Liver (tissue), 8 donors: ENCODE measurements at regions not wholly inside any gene's neighbourhood (a gene's known extent, or its start where the extent isn't known, plus 50 kb on each side); places are given as distances from the start of the nearest gene placed in this dataset.

Source experiments
- DNase-seq: peaks from one replicate; pipeline ENCODE4 v3.0.0-alpha.2; 2017; ENCODE audit warnings: low spot score
- H3K27ac ChIP-seq, 2 donors: one replicate each; pipeline ENCODE4 v1.7.0; 2013; ENCODE audit warnings: inconsistent platforms in 2 of 2, low read length in 2 of 2, control low read depth in 1 of 2, low read depth in 1 of 2, mild to moderate bottlenecking in 1 of 2
- H3K27me3 ChIP-seq, 4 donors: one replicate each; pipeline versions ENCODE4 v1.6.1 to v1.7.0; 2013; ENCODE audit warnings: low read length in 3 of 4, inconsistent platforms in 1 of 4, mild to moderate bottlenecking in 1 of 4, moderate library complexity in 1 of 4; ENCODE audit not compliant: control insufficient read depth in 4 of 4, insufficient read depth in 4 of 4
- H3K36me3 ChIP-seq, 4 donors: one replicate each; pipeline versions ENCODE4 v1.6.1 to v1.7.0; 2013; ENCODE audit warnings: low read length in 3 of 4, mild to moderate bottlenecking in 3 of 4, low read depth in 1 of 4, moderate library complexity in 1 of 4; ENCODE audit not compliant: control insufficient read depth in 4 of 4, insufficient read depth in 3 of 4
- H3K4me1 ChIP-seq, 4 donors: one replicate each; pipeline versions ENCODE4 v1.6.1 to v1.7.0; 2013; ENCODE audit warnings: low read length in 3 of 4, mild to moderate bottlenecking in 3 of 4, moderate library complexity in 1 of 4; ENCODE audit not compliant: control insufficient read depth in 4 of 4, insufficient read depth in 4 of 4
- H3K4me3 ChIP-seq, 3 donors: one replicate each; pipeline versions ENCODE4 v1.6.1 to v1.7.0; 2013; ENCODE audit warnings: low read length in 3 of 3, control low read depth in 1 of 3, low read depth in 1 of 3, mild to moderate bottlenecking in 1 of 3
- H3K9ac ChIP-seq, 2 donors: one replicate each; pipeline ENCODE4 v1.7.0; 2013; ENCODE audit warnings: low read length in 2 of 2, mild to moderate bottlenecking in 2 of 2, moderate library complexity in 2 of 2, control low read depth in 1 of 2, low read depth in 1 of 2
- H3K9me3 ChIP-seq, 4 donors: one replicate each; pipeline versions ENCODE4 v1.6.1 to v1.7.0; 2013; ENCODE audit warnings: low read length in 3 of 4; ENCODE audit not compliant: control insufficient read depth in 4 of 4
- ATF3 ChIP-seq: IDR thresholded peaks from 2 replicates; pipeline ENCODE4 v1.6.1; 2016; ENCODE audit warnings: antibody characterized with exemption
- CTCF ChIP-seq: fragments of 150-350 bp; IDR thresholded peaks from 2 replicates; pipeline ENCODE4 v1.5.1; 2017; ENCODE audit warnings: improper control_type of control experiment, low read depth, low read length; ENCODE audit not compliant: missing input control
- EGR1 ChIP-seq, 2 donors: IDR thresholded peaks; 2 replicates each; pipeline ENCODE4 v1.6.1; 2016 to 2018; ENCODE audit warnings: antibody characterized with exemption in 2 of 2, low read depth in 2 of 2
- FOXA2 ChIP-seq: IDR thresholded peaks from 2 replicates; pipeline ENCODE4 v1.6.1; 2016; ENCODE audit warnings: antibody characterized with exemption
- GABPA ChIP-seq, 2 donors: IDR thresholded peaks in 1 of 2; conservative IDR thresholded peaks in 1 of 2; 2 replicates each; pipeline ENCODE4 v1.6.1; 2016; ENCODE audit warnings: antibody characterized with exemption in 2 of 2, mild to moderate bottlenecking in 1 of 2, moderate library complexity in 1 of 2
- HNF4A ChIP-seq, 2 donors: conservative IDR thresholded peaks; 2 replicates each; pipeline ENCODE4 v1.6.1; 2016; ENCODE audit warnings: antibody characterized with exemption in 2 of 2, mild to moderate bottlenecking in 2 of 2
- HNF4G ChIP-seq: IDR thresholded peaks from 2 replicates; pipeline ENCODE4 v1.6.1; 2016; ENCODE audit warnings: antibody characterized with exemption
- JUND ChIP-seq, 2 donors: IDR thresholded peaks; 2 replicates each; pipeline ENCODE4 v1.6.1; 2016; ENCODE audit warnings: antibody characterized with exemption in 2 of 2
- MAX ChIP-seq: IDR thresholded peaks from 2 replicates; pipeline ENCODE4 v1.6.1; 2016; ENCODE audit warnings: antibody characterized with exemption
- NR2F2 ChIP-seq: IDR thresholded peaks from 2 replicates; pipeline ENCODE4 v1.6.1; 2016; ENCODE audit warnings: antibody characterized with exemption
- RAD21 ChIP-seq, 2 donors: IDR thresholded peaks; 2 replicates each; pipeline ENCODE4 v1.6.1; 2016; ENCODE audit warnings: antibody characterized with exemption in 2 of 2, mild to moderate bottlenecking in 2 of 2
- REST ChIP-seq: IDR thresholded peaks from 2 replicates; pipeline ENCODE4 v1.6.1; 2016; ENCODE audit warnings: antibody characterized with exemption, mild to moderate bottlenecking
- RXRA ChIP-seq, 2 donors: IDR thresholded peaks; 2 replicates each; pipeline ENCODE4 v1.6.1; 2017 to 2018; ENCODE audit warnings: antibody characterized with exemption in 2 of 2, mild to moderate bottlenecking in 1 of 2
- SP1 ChIP-seq: IDR thresholded peaks from 2 replicates; pipeline ENCODE4 v1.6.1; 2018; ENCODE audit warnings: antibody characterized with exemption, mild to moderate bottlenecking
- YY1 ChIP-seq: IDR thresholded peaks from 2 replicates; pipeline ENCODE4 v1.6.1; 2016; ENCODE audit warnings: antibody characterized with exemption, mild to moderate bottlenecking
- ZBTB33 ChIP-seq: IDR thresholded peaks from 2 replicates; pipeline ENCODE4 v1.6.1; 2016; ENCODE audit warnings: antibody characterized with exemption
- WGBS: extraction: QIAGEN DNeasy Blood & Tissue Kit; methylation state at CpG from one replicate; pipeline ENCODE4 v1.1.7; 2013; 5-methylcytosine and 5-hydroxymethylcytosine counted together
- donor health status: healthy.
- donor health status: healthy.
- donor health status: healthy.
- donor health status: healthy.
- donor health status: healthy.

GRCh38 chr3:168533600-168533999 lies 437.9 kb upstream of the GOLIM4 start:
- DNase-seq, result no peak
- H3K9ac ChIP-seq, result no peak overlapping the region
- H3K27ac ChIP-seq, result no peak overlapping the region
- H3K36me3 ChIP-seq, result no peaks in the 10 kb centered on the region
- TF ChIP-seq RAD21 (IDR thresholded peaks at IDR 0.05) (no peak), GABPA (IDR thresholded peaks at IDR 0.05 in 1 of 2, conservative IDR thresholded peaks at IDR 0.05 in 1 of 2) (no peak), SP1 (no peak), REST (no peak), EGR1 (IDR thresholded peaks at IDR 0.05; ENCODE audit: low read depth in 2 of 2) (no peak), NR2F2 (no peak), JUND (IDR thresholded peaks at IDR 0.05) (no peak), ZBTB33 (no peak), FOXA2 (no peak), YY1 (no peak), RXRA (IDR thresholded peaks at IDR 0.05) (no peak), ATF3 (no peak), HNF4G (no peak), HNF4A (conservative IDR thresholded peaks at IDR 0.05) (no peak), MAX (no peak), CTCF (no peak)
- no peaks in the 10 kb centered on the region for H3K27me3 ChIP-seq
- 80% methylated on average over 2 of the region's 2 CpGs for WGBS
- H3K9me3 ChIP-seq, result no peaks in the 10 kb centered on the region
- no peak overlapping the region for H3K4me3 ChIP-seq
- H3K4me1 ChIP-seq, result peaks cover 0 to 2% (median 0%) of the 10 kb centered on the region in 4 donors

GRCh38 chr3:168532135-168532534 lies 436.4 kb upstream of the GOLIM4 start:
- TF ChIP-seq SP1, result no peak
- no peak for TF ChIP-seq HNF4G
- TF ChIP-seq GABPA (IDR thresholded peaks at IDR 0.05 in 1 of 2, conservative IDR thresholded peaks at IDR 0.05 in 1 of 2), result no peak
- peaks cover 0 to 2% (median 0%) of the 10 kb centered on the region in 4 donors for H3K4me1 ChIP-seq
- H3K9ac ChIP-seq, result no peak overlapping the region
- DNase-seq, result no peak
- no peaks in the 10 kb centered on the region for H3K9me3 ChIP-seq
- no peak overlapping the region for H3K27ac ChIP-seq
- no peak overlapping the region for H3K4me3 ChIP-seq
- H3K27me3 ChIP-seq, result no peaks in the 10 kb centered on the region
- WGBS, result 98% methylated on average over 1 of the region's 1 CpG
- no peaks in the 10 kb centered on the region for H3K36me3 ChIP-seq
